Left ventricle myocardium inferior (tissue), 1 donor: ENCODE measurements at regions not wholly inside any gene's neighbourhood (a gene's known extent, or its start where the extent isn't known, plus 50 kb on each side); places are given as distances from the start of the nearest gene placed in this dataset.

Experiments used
- DNase-seq: peaks from one replicate; pipeline ENCODE4 v3.0.0-alpha.2; 2020
- H3K27ac ChIP-seq: fragments of 200-600 bp; replicated peaks from 2 replicates; pipeline ENCODE4 v1.8.0; 2021
- H3K27me3 ChIP-seq: fragments of 200-600 bp; 2 replicates; pipeline ENCODE4 v1.8.0; 2021; ENCODE audit warnings: low read depth
- H3K36me3 ChIP-seq: fragments of 200-600 bp; 2 replicates; pipeline ENCODE4 v1.8.0; 2021
- H3K4me1 ChIP-seq: fragments of 200-600 bp; 2 replicates; pipeline ENCODE4 v1.8.0; 2021
- H3K4me3 ChIP-seq: fragments of 200-600 bp; 2 replicates; pipeline ENCODE4 v1.8.0; 2021; ENCODE audit warnings: mild to moderate bottlenecking, moderate library complexity
- H3K9me3 ChIP-seq: fragments of 200-600 bp; replicated peaks from 2 replicates; pipeline ENCODE4 v1.8.0; 2021
- intact Hi-C: fragments of 100-400 bp; cut with micrococcal nuclease; formaldehyde crosslinking; loops from one replicate; pipeline ENCODE4 v1.11.0; 2022
- TF ChIP-seq, protein P1 (sequence below): fragments of 200-600 bp; IDR thresholded peaks from 2 replicates; pipeline ENCODE4 v1.8.0; 2021; ENCODE audit warnings: antibody characterized with exemption, mild to moderate bottlenecking, borderline replicate concordance
- donor health status: DM: no; HTN: yes; CAD: no; lungs with severe emphysema.

DNA sequence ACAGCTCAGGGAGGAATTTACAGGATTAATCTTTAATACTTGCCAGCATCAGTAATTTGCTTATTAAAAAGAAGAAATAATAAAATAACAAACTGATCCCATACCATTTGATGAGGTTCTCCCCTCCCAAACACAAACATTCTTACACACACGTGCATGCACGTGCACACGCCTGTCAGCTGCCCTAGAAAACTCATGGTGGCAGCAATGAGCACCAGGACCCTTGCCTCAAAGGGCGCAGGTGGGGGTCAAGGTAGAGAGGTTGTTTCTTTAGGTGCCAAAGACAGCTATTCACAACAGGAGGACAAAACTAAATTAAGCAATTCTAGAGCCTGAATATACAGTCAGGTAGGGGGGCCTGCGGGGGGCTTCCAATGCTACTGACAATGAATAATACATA is 219.3 kb downstream of the BUD13 start:
- TF ChIP-seq, protein P1, sequence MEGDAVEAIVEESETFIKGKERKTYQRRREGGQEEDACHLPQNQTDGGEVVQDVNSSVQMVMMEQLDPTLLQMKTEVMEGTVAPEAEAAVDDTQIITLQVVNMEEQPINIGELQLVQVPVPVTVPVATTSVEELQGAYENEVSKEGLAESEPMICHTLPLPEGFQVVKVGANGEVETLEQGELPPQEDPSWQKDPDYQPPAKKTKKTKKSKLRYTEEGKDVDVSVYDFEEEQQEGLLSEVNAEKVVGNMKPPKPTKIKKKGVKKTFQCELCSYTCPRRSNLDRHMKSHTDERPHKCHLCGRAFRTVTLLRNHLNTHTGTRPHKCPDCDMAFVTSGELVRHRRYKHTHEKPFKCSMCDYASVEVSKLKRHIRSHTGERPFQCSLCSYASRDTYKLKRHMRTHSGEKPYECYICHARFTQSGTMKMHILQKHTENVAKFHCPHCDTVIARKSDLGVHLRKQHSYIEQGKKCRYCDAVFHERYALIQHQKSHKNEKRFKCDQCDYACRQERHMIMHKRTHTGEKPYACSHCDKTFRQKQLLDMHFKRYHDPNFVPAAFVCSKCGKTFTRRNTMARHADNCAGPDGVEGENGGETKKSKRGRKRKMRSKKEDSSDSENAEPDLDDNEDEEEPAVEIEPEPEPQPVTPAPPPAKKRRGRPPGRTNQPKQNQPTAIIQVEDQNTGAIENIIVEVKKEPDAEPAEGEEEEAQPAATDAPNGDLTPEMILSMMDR, result no peak
- intact Hi-C loops, result no loop called here
- Histone ChIP-seq H3K36me3 (no peaks in the 10 kb centered on the region), H3K27ac (no peak overlapping the region), H3K4me3 (no peak overlapping the region), H3K9me3 (peaks cover 3% of the 10 kb centered on the region), H3K4me1 (no peaks in the 10 kb centered on the region), H3K27me3 (peaks cover 22% of the 10 kb centered on the region)
- DNase-seq, result no peak

DNA sequence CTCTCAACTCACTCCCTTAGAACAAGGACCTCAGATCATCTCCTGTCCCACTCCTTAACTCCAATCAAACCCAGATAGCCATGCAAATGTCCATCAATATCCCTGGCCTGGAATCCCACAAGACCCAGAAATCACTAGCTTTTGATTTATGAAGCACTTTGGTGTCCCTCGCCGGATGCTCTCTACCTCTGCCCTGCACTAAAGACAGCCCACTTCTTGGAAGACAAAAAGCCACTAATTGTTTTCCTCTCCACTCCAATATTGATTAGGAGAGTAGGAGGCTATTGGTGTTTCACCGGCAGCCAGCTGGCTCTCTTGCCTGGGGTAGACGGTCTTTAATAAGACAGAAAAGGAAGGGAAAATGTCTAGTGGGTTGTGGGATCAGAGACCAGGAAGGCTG is 221.2 kb downstream of the BUD13 start:
- intact Hi-C loops, result no loop called here

DNA sequence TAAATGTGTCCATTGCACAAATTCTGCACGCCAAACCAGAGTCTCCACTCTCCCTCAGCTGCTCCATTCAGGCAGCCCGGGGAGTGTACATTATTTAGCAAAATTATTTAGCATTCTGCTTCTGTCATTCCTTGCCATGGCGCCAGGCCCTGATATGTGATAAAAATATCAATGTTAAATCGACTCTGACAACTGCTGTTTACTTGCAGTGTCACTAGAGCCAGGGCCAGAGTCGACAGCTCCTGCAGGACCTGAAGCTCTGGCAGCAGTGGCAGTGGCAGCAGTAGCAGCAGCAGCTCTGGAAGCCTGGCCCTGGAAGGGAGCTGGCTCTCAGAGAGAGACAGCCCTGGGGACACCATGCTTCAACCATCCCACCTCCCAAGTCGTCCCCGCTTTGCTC is 224.5 kb downstream of the BUD13 start:
- no peak overlapping the region for H3K27ac ChIP-seq
- peaks cover 51% of the 10 kb centered on the region for H3K27me3 ChIP-seq
- no peaks in the 10 kb centered on the region for H3K36me3 ChIP-seq
- H3K9me3 ChIP-seq, result peaks cover 3% of the 10 kb centered on the region
- no peak overlapping the region for H3K4me3 ChIP-seq
- no peak for DNase-seq
- peaks cover 4% of the 10 kb centered on the region for H3K4me1 ChIP-seq
- TF ChIP-seq, protein P1, result no peak
- intact Hi-C loops, result no loop called here

More for the DNA sequence above, 221.2 kb downstream of the BUD13 start:
- DNase-seq, result no peak
- Histone ChIP-seq H3K4me3 (no peak overlapping the region), H3K9me3 (peaks cover 3% of the 10 kb centered on the region), H3K36me3 (no peaks in the 10 kb centered on the region), H3K27me3 (peaks cover 27% of the 10 kb centered on the region), H3K4me1 (peaks cover 4% of the 10 kb centered on the region), H3K27ac (no peak overlapping the region)
- TF ChIP-seq, protein P1, result no peak

DNA sequence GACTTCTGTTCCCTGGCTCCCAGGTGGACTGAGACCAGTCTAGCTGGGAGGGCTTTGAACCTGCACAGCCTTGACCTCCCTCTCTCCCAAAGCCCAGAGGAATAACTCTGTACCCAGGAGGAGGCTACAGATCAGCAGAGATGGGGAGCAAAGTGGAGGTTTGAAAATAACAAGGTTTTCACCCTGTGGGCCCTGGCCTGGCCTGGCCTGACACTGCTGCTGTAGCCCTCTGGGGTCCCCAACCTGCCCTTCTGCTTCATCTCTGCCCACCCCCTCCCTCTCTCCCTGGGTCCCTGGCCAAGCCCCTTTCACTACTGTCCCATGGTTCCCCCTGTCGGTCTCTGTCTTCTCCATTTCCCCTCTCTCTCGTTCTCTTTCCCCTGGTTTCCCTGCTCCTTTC is 225.2 kb downstream of the BUD13 start:
- no peak for DNase-seq
- Histone ChIP-seq H3K36me3 (no peaks in the 10 kb centered on the region), H3K27me3 (peaks cover 51% of the 10 kb centered on the region), H3K4me3 (no peak overlapping the region), H3K4me1 (peaks cover 4% of the 10 kb centered on the region), H3K27ac (no peak overlapping the region), H3K9me3 (peaks cover 3% of the 10 kb centered on the region)
- intact Hi-C loops, result no loop called here
- TF ChIP-seq, protein P1, result no peak

DNA sequence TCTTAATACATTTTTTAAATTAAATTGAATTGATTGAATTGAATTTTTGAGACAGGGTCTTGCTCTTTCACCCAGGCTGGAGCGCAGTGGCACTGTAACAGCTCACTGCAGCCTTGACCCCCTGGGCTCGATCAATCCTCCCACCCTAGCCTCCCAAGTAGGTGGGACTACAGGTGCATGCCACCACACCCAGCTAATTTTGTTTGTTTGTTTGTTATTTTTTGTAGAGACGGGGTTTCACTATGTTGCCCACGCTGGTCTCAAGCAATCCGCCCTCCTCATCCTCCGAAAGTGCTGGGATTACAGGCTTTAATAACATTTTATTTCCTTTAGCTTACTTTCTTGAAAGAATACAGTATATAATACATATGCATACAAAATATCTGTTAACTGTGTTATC is 226.9 kb downstream of the BUD13 start:
- H3K27ac ChIP-seq, result no peak overlapping the region
- no peak overlapping the region for H3K4me3 ChIP-seq
- TF ChIP-seq, protein P1, result no peak
- no peaks in the 10 kb centered on the region for H3K36me3 ChIP-seq
- intact Hi-C loops, result no loop called here
- peaks cover 56% of the 10 kb centered on the region for H3K27me3 ChIP-seq
- H3K4me1 ChIP-seq, result peaks cover 4% of the 10 kb centered on the region
- DNase-seq, result no peak
- H3K9me3 ChIP-seq, result peaks cover 3% of the 10 kb centered on the region

DNA sequence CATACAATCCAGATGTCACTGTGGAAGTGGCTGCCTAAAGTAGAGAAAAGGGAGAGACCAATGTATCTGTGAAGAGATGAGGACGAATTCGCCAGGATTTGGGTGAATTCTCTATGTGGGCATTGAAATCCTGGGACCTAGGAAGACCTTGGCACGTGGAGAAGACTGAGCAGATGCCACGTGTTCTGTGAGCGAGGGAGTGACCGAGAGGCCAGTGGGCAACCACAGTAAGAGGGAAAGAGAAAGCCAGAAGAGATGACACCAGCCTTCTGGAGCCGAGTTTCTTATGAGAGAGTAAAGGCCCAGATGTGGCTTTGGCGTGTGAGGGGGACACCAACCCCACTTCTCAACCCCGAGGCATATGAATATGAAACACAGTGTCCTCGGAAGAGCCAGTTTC is 228.1 kb downstream of the BUD13 start:
- Histone ChIP-seq H3K27me3 (peaks cover 68% of the 10 kb centered on the region), H3K4me3 (no peak overlapping the region), H3K27ac (no peak overlapping the region), H3K36me3 (no peaks in the 10 kb centered on the region), H3K4me1 (peaks cover 4% of the 10 kb centered on the region), H3K9me3 (peaks cover 3% of the 10 kb centered on the region)
- no peak for DNase-seq
- TF ChIP-seq, protein P1, result no peak
- intact Hi-C loops, result no loop called here
